ENCODE measurements at regions not wholly inside any gene's neighbourhood (a gene's known extent, or its start where the extent isn't known, plus 50 kb on each side); places are given as distances from the start of the nearest gene placed in this dataset.

GRCh38 chr11:19639603-19640105 lies 73.0 kb upstream of the NAV2 start:
- TF ChIP-seq, protein P1, sequence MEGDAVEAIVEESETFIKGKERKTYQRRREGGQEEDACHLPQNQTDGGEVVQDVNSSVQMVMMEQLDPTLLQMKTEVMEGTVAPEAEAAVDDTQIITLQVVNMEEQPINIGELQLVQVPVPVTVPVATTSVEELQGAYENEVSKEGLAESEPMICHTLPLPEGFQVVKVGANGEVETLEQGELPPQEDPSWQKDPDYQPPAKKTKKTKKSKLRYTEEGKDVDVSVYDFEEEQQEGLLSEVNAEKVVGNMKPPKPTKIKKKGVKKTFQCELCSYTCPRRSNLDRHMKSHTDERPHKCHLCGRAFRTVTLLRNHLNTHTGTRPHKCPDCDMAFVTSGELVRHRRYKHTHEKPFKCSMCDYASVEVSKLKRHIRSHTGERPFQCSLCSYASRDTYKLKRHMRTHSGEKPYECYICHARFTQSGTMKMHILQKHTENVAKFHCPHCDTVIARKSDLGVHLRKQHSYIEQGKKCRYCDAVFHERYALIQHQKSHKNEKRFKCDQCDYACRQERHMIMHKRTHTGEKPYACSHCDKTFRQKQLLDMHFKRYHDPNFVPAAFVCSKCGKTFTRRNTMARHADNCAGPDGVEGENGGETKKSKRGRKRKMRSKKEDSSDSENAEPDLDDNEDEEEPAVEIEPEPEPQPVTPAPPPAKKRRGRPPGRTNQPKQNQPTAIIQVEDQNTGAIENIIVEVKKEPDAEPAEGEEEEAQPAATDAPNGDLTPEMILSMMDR (IDR thresholded peaks at IDR 0.05), result no peak
- TF ChIP-seq POLR2A (IDR thresholded peaks at IDR 0.05), result no peak

All from prostate gland (tissue), 2 donors.